ENCODE measurements at regions not wholly inside any gene's neighbourhood (a gene's known extent, or its start where the extent isn't known, plus 50 kb on each side); places are given as distances from the start of the nearest gene placed in this dataset.
A peak's percentile ranks its signal among the peaks of the same experiment; 100 is the strongest.
"Not testable (repeated sequence)": the region's sequence is repeated elsewhere in the genome, so short reads cannot be mapped to it uniquely, and the experiment has no call there.

DNA sequence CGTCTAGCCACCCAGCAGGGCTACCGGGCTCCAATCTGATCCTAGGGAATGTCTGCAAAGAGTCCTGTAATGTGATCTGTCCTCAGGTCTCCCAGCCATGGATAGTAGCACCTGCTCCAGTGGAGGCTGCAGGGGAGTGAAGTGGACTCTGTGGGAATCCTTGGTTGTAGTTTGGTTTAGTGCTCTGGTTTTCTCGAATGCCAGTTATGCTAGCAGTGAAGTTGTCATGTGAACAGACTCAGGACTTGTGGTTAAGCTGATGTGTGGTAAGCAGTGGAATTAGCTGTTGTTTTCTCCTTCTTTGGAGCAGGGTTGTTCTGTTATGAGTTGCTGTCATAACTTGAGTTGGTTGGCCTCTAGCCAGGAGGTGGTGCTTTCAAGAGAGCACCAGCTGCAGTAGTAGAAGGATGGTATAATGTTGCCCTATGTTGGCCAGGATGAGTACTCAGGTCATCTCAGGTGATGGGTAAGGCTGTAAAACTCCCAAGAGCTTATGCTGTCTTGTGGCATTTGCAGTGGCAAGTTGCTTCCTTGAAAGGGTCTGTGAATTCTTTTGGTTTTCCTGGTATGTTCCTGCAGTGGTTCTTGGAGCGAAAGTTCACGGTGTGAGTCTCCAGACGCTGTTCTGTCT lies 390.2 kb downstream of the UTRN start:
- no peak overlapping the region for H2BK5ac ChIP-seq (ENCODE audit: insufficient read length, low read length)
- no peak overlapping the region for H3K14ac ChIP-seq (ENCODE audit: insufficient read depth, low read length)
- H3K4me2 ChIP-seq (ENCODE audit: insufficient read depth, insufficient read length, low read length): no peak overlapping the region

DNA sequence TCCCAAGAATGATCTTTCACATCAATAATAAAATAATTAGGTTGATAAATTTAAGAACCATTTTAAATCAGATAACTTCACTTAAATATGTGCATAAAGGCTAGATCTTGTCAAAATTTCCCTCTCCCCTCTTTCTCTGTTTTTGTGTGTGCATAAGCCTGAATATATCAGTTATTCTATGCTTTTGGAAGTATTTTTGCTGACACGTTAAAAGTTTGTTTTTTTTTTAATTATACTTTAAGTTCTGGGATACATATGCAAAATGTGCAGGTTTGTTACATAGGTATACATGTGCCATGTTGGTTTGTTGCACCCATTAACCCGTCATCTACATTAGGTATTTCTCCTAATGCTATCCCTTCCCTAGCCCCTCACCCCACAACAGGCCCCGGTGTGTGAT lies 391.2 kb downstream of the UTRN start:
- H3K4ac ChIP-seq (ENCODE audit: low read depth, low read length); H2BK5ac ChIP-seq (ENCODE audit: insufficient read length, low read length); H3T11ph ChIP-seq (ENCODE audit: low read length); H3K27me3 Mint-ChIP-seq (ENCODE audit: low read depth); H4K20me1 ChIP-seq (ENCODE audit: control insufficient read depth, insufficient read depth, insufficient read length); H3K23me2 ChIP-seq (ENCODE audit: insufficient read length, low read depth, low read length, poor library complexity, severe bottlenecking); H3K9me3 ChIP-seq (ENCODE audit: control insufficient read depth, low read depth, low read length); H3K27ac ChIP-seq (ENCODE audit: insufficient read length, low read depth, low read length); H3K18ac ChIP-seq (ENCODE audit: insufficient read length, low read depth, low read length); H3K4me1 ChIP-seq (ENCODE audit: insufficient read depth, low read length); H2BK20ac ChIP-seq (ENCODE audit: low read depth, low read length, poor library complexity, severe bottlenecking); H4K91ac ChIP-seq (ENCODE audit: insufficient read length, low read depth, low read length); H4K8ac ChIP-seq (replicated peaks; ENCODE audit: insufficient read length, low read depth, low read length); H2BK120ac ChIP-seq (ENCODE audit: low read depth, low read length, poor library complexity, severe bottlenecking); H3K27ac Mint-ChIP-seq; H3K23ac ChIP-seq (ENCODE audit: insufficient read length, low read depth, low read length); H3K14ac ChIP-seq (ENCODE audit: insufficient read depth, low read length); DNase-seq; H2AK5ac ChIP-seq (ENCODE audit: insufficient read length, low read length); H2BK15ac ChIP-seq (ENCODE audit: low read depth, low read length); H3K4me2 ChIP-seq (ENCODE audit: insufficient read depth, insufficient read length, low read length); H2AFZ ChIP-seq (ENCODE audit: low read length); H4K5ac ChIP-seq (ENCODE audit: insufficient read length, low read depth, low read length); H3K4me3 Mint-ChIP-seq; H3K79me1 ChIP-seq (ENCODE audit: insufficient read depth, low read depth, low read length, poor library complexity, severe bottlenecking); H3K79me2 ChIP-seq (ENCODE audit: insufficient read depth, low read length); H3K9ac ChIP-seq (ENCODE audit: extremely low read depth, insufficient read length, low read length); H3K27me3 ChIP-seq (ENCODE audit: insufficient read depth, low read length); H2BK12ac ChIP-seq (ENCODE audit: insufficient read length, low read depth, low read length); H3K56ac ChIP-seq (ENCODE audit: insufficient read length, low read depth, low read length): not testable (repeated sequence)
- Mint-ChIP-seq H3K9me3 (peaks cover 38 to 40% of the 10 kb centered on the region in 2 experiments), H3K36me3 (ENCODE audit: insufficient read depth in 1 of 3, low read depth in 3 of 3) (peaks cover 26 to 61% (median 34%) of the 10 kb centered on the region in 3 experiments), H3K4me1 (peaks cover 9 to 17% of the 10 kb centered on the region in 2 experiments)
- WGBS (ENCODE audit: extremely low coverage, insufficient read length, low lambda C conversion rate): no CpG with 5 or more reads among the region's 3 CpGs

More for the DNA sequence above, 390.2 kb downstream of the UTRN start:
- Histone ChIP-seq H2AK5ac (ENCODE audit: insufficient read length, low read length) (no peak overlapping the region), H3K27ac (ENCODE audit: insufficient read length, low read depth, low read length) (no peak overlapping the region), H3K27me3 (ENCODE audit: insufficient read depth, low read length) (no peaks in the 10 kb centered on the region), H4K5ac (ENCODE audit: insufficient read length, low read depth, low read length) (no peak overlapping the region), H3K9me3 (ENCODE audit: control insufficient read depth, low read depth, low read length) (no peaks in the 10 kb centered on the region), H3K23ac (ENCODE audit: insufficient read length, low read depth, low read length) (no peak overlapping the region), H3K4me1 (ENCODE audit: insufficient read depth, low read length) (peaks cover 2% of the 10 kb centered on the region; the same call in 1 of the 2 replicates), H3K79me1 (ENCODE audit: insufficient read depth, low read depth, low read length, poor library complexity, severe bottlenecking) (no peaks in the 10 kb centered on the region), H2BK20ac (ENCODE audit: low read depth, low read length, poor library complexity, severe bottlenecking) (no peak overlapping the region), H3K9ac (ENCODE audit: extremely low read depth, insufficient read length, low read length) (no peak overlapping the region), H3K56ac (ENCODE audit: insufficient read length, low read depth, low read length) (no peak overlapping the region), H4K20me1 (ENCODE audit: control insufficient read depth, insufficient read depth, insufficient read length) (no peaks in the 10 kb centered on the region), H2AFZ (ENCODE audit: low read length) (no peak overlapping the region), H3K18ac (ENCODE audit: insufficient read length, low read depth, low read length) (no peak overlapping the region), H4K91ac (ENCODE audit: insufficient read length, low read depth, low read length) (no peak overlapping the region), H3K4ac (ENCODE audit: low read depth, low read length) (no peak overlapping the region), H2BK15ac (ENCODE audit: low read depth, low read length) (no peak overlapping the region), H3K23me2 (ENCODE audit: insufficient read length, low read depth, low read length, poor library complexity, severe bottlenecking) (no peaks in the 10 kb centered on the region), H4K8ac (replicated peaks; ENCODE audit: insufficient read length, low read depth, low read length) (no peak overlapping the region), H2BK120ac (ENCODE audit: low read depth, low read length, poor library complexity, severe bottlenecking) (no peak overlapping the region), H2BK12ac (ENCODE audit: insufficient read length, low read depth, low read length) (no peak overlapping the region), H3K79me2 (ENCODE audit: insufficient read depth, low read length) (0 out of 2 replicates have a peak, but pooled peaks cover 1% of the 10 kb centered on the region), H3T11ph (ENCODE audit: low read length) (no peak overlapping the region)
- peak overlapping the region; percentile 15 to 62 (median 44); a peak in 3 of 7 replicates for H3K27ac Mint-ChIP-seq
- no peak overlapping the region for H3K4me3 Mint-ChIP-seq
- no peak for DNase-seq
- H3K9me3 Mint-ChIP-seq: peaks cover 48% of the 10 kb centered on the region in 2 experiments
- H3K27me3 Mint-ChIP-seq (ENCODE audit: low read depth): no peaks in the 10 kb centered on the region
- peaks cover 33 to 64% (median 36%) of the 10 kb centered on the region in 3 experiments for H3K36me3 Mint-ChIP-seq (ENCODE audit: insufficient read depth in 1 of 3, low read depth in 3 of 3)
- WGBS (ENCODE audit: extremely low coverage, insufficient read length, low lambda C conversion rate): no CpG with 5 or more reads among the region's 6 CpGs
- TF ChIP-seq, protein P1, sequence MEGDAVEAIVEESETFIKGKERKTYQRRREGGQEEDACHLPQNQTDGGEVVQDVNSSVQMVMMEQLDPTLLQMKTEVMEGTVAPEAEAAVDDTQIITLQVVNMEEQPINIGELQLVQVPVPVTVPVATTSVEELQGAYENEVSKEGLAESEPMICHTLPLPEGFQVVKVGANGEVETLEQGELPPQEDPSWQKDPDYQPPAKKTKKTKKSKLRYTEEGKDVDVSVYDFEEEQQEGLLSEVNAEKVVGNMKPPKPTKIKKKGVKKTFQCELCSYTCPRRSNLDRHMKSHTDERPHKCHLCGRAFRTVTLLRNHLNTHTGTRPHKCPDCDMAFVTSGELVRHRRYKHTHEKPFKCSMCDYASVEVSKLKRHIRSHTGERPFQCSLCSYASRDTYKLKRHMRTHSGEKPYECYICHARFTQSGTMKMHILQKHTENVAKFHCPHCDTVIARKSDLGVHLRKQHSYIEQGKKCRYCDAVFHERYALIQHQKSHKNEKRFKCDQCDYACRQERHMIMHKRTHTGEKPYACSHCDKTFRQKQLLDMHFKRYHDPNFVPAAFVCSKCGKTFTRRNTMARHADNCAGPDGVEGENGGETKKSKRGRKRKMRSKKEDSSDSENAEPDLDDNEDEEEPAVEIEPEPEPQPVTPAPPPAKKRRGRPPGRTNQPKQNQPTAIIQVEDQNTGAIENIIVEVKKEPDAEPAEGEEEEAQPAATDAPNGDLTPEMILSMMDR (conservative IDR thresholded peaks at IDR 0.05): no peak
- peaks cover 9 to 17% of the 10 kb centered on the region in 2 experiments for H3K4me1 Mint-ChIP-seq

Data from H9 (cell line).